Inflammatory macrophage (primary cell): ENCODE measurements at regions not wholly inside any gene's neighbourhood (a gene's known extent, or its start where the extent isn't known, plus 50 kb on each side); places are given as distances from the start of the nearest gene placed in this dataset.
"Not testable (repeated sequence)": the region's sequence is repeated elsewhere in the genome, so short reads cannot be mapped to it uniquely, and the experiment has no call there.

Source experiments
- DNase-seq, 2 donors: peaks; one replicate each; pipeline ENCODE4 v3.0.0-alpha.2; 2020 to 2022

DNA sequence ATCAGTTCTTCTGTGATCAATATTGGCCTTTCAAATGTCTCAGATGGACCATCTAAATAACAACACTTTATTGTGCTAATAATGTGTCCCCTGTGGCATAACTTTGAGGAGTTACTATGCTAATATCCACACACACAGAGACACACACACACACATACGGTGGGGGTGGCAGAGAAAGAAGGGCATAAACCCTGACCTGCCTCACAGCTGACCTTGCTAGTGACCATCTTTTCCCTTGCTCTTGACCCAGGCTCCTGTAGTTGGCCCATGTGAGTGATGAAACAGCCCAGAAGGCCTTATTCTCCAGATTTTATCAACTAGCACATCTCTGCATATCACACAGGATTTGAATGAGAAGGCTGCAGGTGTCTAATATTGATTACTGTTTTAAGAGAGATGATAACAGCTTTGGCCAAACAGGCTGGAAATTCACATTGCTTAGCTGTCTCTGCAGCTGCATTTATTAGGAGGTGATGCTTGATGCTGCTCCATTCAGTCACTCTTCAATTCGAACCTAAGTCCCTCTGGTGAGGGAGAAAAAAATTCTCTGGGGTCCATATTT is 176.4 kb downstream of the ACTR3 start:
- DNase-seq = no peak

DNA sequence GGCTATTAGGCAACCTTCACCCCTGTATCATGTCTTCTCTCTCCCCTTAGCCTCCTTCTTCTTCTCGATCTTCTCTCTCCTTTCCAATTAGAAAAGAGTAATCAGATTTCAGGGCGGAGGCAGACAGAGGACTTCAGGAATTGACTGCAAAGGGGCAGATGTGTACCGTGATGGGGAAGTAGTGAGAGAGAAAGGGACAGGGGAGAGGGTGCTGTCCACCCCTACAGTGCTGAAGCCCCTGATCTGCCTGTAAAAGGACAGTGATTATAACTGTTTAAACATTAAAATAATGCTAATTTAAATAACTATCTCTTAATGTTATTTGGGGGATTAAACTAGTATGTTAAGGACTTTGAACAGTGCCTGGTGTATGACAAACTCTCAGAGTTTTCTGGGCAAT is 178.5 kb downstream of the ACTR3 start:
- no peak for DNase-seq

DNA sequence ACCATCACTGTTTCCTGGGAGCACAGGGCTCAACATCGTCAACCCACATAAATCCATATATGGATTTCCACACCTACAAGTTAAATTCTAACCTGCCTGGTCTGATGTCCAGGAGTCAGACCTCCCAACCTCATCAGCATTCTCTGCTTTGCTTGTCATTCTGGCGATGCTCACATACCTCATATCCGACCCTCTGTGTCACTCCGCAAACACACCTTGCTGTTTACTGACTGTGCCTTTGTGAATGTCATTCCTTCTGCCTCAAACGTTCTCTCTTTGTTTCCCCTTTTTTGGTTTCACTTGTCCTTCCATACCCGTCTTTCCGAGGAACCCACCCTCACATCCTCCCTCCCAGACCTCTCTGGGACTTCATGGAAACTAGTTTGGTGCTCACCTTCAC is 187.1 kb downstream of the ACTR3 start:
- no peak for DNase-seq

DNA sequence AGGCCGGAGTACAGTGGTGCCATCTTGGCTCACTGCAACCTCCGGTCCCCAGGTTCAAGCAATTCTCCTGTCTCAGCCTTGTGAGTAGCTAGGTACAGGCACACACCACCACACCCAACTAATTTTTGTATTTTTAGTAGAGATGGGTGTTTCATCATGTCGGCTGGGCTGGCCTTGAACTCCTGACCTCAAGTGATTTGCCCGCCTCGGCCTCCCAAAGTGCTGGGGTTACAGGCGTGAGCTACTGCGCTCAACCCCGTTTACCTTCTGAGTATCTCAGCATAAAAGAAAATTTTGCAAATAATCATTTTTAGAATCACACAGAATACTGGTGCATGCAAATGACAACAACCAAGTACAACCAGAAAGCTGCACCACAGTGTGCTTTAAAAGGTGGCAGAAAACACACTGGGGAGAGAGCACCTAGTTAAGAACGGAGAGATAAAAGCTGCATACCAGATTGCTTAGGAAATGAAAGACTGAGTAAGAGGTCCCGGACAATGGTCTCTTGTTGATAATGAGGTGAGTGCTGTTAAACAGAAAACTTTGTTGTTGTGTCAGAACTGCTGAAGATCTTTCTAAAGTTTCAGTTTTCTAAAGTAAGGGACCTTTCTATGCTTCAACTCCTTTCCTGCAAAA is 189.6 kb downstream of the ACTR3 start:
- DNase-seq = no peak

DNA sequence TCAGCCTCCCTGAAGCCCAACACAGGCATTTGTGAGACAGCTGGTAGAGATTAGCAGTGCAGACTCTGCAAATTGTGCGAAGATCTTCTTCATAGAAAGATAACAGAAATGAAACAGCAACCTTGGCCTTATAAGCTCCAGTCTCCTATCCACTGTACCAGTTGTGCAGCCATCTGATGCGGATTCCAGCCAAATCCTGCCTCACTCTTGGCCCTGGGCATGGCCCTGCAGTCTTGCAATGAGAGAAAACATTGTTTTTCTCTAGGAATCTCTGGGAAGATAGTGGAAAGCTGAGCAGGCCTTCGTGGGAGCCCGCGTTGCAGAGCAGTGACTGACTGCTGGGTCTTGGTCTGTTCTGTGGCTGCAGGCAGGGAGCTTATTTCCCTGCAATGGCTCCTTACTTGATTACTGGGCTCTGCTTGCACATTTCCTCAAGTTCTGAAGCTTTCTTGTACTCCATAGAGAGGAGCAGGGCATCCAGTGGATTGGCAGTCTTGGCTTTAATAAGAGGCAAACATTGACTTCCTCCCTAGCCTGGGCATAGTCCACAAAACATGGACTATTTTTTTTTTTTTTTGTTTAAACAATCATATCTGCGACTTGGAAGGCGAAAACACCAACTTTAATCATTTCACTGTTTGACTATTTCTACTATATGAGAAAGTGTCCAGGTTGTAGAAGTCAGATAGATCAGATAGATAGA is 193.0 kb downstream of the ACTR3 start:
- DNase-seq = no peak

DNA sequence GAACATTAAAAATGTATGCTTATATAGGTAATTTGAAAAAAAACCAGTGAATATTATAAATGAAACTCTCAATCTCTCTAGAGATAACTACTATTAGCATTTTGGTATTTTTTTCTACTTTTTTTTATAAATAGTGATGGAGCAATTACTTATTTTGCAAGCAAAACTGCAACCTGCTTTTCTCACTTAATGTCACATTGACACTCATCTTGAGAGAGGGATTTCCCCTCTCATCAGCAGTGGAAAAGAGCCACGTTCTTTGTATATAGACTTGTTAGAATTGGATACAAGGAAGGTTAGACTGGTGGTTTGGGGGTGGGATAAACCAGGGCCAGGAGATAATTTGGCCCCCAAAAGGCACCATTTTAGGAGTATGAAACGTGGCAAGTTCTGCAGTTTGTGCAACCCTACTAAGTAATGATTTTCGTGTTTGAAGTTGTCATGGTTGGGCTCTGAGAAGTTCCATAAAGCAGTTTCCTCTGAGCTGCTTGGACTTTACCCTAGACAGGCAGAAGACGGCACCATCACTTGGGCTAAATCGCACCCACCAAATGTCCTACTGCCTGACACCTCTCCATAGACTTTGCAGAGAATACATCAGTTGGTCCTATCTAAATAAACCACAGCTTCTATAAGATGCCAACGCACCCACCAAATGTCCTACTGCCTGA is 194.0 kb downstream of the ACTR3 start:
- DNase-seq = no peak

DNA sequence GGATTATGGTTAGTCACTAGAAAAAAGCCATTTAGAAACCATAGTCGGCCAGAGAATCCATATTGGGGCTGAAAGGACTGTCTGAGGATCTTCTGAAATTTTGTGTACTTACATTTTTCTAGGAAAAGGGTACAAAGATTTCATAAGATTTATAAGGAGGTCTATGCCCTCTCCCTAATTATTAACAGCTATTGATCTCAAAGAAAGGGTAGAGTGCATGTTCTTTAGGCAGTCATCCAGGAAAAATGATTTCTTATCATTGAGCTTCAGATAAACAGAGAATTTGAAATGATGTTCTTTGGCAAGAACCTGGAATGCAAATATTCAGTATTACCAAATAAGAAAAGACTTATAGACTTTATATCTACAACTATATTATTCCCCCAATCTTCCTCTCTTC is 195.3 kb downstream of the ACTR3 start:
- DNase-seq = no peak

DNA sequence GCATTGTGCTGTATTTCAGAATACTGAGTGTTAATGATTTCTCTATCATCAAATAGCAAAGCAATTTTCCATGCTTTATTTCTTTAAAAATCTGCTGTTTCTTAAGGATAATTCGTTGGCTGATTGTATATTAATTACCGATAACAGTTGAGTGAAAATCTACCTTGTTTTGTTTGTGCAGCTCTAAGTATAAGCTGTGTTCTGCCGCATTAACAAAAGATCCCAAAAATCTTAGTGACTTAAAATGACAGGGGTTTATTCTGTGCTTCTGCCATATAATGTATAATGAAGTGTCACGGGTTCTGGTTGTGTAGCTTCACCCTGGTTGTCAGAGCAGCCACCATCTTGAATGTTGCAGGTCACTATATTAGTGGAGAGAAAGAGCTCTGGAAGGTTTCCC is 196.1 kb downstream of the ACTR3 start:
- DNase-seq = no peak

DNA sequence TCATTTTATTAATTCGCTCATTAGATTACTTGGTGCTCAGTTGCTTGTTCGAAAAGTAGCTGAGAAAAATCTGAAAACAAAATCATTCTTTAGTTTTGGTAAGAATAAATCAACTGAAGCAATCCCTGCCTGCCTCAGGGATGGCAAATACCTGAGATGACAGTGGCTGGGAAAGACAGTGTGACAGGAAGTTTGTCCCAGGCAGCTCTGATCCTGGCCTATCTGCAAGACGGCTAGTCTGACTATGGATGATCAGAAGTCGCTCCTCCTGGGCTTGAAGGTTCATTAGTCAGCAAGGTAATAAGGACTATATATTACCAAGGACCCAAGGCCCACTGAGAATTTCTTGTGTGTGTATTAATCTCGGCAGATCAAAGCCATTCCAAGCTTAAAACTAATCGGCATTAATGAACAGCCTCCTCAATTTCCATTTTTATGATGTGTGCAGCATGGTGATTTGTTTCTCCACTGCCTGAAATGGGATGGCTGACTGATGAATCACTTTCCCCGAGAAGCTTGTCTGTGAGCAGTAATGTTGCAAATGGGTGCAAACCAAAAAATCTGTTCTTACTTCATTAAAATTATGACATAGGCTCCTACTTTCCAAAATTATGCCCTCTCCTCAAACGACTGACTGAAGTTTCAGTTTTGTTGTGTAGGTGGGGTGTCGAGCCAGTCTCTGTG is 199.9 kb downstream of the ACTR3 start:
- DNase-seq = no peak

DNA sequence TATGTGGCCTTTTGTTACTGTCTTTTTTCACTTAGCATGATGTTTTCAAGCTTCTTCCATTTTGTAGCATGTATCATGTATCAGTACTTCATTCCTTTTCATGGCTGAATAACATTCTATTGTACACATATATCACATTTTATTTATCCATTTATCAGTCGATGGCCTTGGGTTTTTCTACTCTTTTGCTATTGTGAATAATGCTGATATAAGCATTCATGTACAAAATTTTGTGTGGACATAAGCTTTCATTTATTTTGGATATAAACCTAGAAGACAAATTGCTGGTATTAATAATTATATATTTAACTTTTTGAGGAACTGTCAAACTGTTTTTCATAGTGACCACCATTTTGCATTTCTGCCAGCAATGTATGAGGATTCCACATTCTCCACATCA is 201.1 kb downstream of the ACTR3 start:
- DNase-seq = no peak

DNA sequence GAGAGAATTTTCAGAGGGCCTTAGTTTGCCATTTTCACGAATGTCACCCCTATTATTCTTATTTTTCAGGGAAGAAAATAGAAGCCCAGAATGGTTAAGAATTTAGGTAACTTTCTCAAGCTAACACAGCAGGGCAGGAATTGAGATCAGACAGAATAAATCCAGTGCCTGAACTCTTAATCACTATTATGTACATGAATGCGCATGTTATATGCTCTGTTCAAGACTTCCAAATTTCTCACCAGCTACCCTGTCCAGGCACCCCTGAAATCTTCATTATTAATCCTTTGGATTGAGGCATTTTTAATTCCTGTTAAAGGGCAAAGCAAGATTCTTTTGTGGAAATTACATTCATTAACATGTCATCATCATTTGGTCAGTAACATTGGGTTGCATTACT is 218.4 kb downstream of the ACTR3 start:
- DNase-seq = no peak

DNA sequence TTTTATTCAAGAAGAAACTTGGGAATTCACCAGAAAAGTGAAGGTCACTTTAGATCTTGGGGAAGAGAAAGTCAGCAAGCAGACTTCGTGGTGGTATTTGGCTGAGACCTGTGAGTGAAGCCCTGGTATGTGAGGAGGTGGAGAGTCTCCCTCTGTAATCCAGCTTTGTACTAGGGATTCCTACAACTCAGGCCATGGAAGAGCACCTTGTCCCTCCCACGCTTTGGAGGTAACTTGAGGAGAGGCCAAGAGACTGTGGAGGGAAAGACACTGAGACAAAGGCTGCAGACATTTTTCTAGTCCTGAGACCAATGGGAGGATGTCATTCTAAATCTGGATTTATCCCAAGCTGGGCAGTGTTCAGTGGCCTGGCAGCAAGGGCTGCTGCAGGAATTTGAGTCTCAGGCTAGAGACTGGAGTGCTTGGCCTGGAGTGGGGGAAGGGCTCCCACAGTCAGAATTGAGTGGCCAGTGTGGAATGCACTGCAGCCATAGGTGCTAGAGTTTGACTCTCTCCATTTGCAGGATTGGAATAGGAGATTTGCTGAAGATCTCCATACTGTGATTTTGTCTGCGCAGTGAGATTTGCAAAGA is 219.0 kb downstream of the ACTR3 start:
- DNase-seq = no peak

DNA sequence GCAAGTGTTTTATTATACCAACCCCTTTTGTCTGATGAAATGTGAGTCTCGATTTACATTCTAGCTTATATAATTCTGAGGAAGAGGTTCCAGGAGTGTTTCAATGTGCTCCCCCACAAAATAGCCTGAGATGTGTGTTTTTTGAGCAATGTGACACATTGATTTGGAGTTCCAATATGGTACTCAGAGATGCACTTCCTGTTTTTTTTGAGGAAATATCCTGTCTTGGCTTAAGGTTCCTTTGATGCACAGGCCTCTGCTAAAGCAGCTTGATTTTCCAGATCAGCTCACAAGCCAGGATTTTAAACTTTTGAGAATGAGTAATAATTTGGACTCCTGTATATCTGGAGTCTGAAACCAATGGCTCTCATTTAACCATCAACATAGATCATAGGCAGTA is 221.4 kb downstream of the ACTR3 start:
- no peak for DNase-seq

DNA sequence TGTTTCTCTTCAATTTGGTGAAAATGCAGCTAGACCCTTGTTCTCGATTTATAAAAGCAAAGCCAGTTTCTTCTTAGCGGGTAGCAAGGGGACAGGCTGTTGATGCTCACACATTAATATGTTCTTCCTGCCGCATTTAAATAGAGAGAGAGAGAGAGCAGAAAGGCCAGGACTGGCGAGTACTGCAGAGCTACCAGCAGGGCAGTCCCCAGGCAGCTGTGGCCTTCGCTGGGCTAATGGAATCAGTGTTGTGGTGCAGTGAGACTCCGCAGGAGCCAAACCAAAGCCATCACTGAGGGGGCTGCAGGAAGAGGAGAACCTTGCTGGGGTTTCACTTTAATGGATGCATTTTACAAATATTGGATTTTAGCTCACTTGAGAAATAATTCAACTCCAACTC is 223.6 kb downstream of the ACTR3 start:
- DNase-seq = no peak

DNA sequence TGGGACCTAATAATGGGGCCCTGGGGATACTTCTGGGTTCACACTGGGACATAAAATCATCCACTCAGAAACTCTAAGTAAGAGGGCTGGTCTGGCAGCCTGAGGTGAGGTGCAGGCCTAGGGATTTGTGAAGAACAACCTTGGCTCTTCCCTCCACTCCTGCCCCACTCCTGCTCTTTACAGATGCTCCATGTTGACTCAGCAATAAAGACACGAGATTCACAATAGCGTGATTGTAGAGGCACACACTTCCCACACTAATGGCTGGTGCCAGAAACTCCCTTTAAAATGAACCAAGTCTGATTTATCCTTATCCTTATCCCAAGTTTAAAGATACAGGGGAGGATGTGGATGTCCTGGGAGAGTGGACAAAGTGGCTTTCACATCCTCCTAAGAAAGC is 228.2 kb downstream of the ACTR3 start:
- DNase-seq = no peak

DNA sequence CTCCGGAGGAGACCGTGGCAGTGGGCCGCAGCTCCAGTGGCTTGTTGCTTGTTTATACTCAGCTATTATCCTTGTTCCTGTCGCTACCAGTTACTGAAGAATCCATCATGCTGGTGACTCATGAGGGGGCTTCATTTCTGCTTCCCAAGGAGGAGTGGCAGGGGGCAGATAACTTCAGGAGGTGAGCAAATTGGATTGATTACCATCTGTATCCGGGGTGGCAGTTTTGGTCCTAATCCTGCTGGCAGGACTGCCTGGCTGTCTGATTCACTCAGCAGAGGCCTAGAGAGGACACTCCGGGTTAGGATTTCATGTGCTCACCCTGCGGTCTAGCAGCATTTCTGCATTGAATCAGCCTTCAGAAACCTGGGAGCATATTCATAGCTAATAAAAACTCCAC is 230.0 kb downstream of the ACTR3 start:
- DNase-seq = no peak

DNA sequence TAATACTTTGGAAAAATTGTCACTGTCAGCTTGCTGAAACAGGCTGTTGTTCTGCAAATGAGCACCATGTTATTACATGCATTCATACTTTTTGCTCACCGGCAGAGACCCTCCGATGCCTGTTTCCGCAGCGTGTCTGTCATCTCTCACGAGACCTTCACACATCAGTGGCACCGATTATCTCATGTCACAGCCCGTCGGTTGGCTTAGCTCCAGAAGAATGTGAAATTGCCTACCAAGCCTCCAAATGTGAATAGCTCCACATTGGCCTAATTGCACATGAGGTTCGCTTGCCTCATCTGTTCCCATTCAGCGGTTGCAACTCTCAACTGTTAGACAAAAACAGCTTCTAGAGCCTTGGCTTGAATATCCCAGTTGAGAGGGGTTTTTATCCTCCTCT is 233.0 kb downstream of the ACTR3 start:
- DNase-seq = no peak

DNA sequence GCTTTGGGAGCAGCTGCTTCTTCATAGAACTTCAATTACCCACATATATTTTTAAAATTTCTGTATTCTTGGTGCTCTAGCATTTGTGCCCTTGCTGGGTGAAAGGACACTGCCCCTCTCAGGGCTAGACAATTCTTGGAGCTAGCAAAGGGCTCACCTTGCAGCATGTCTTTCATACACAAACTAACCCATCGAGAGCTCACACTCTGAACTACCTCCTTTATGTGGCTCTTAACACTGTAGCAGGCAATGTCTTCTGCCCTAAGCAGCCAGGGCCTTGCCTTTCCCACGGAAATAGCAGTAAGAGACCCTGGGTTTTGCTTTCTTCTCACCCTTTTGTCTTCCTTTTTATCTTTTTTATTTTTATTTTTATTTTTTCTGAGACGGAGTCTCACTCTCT is 234.0 kb downstream of the ACTR3 start:
- DNase-seq = no peak

DNA sequence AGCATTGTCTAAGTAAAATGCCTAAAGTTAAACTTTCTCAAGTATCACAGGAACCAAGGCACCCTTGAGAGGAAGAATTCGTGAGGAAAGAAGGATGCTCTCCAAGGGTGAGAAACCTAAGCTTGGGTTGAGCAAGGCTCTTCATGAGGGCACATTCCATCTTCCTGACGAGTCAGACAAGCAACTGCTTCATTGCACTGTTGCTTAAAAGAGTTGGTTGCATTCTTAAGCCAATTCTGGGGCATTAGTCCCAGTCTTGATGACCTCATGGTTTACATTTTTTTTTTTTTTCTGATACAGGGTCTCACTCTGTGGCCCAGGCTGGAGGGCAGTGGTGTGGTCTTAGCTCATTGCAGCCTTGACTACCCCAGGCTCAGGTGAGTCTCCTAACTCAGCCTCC is 237.5 kb downstream of the ACTR3 start:
- DNase-seq = no peak

DNA sequence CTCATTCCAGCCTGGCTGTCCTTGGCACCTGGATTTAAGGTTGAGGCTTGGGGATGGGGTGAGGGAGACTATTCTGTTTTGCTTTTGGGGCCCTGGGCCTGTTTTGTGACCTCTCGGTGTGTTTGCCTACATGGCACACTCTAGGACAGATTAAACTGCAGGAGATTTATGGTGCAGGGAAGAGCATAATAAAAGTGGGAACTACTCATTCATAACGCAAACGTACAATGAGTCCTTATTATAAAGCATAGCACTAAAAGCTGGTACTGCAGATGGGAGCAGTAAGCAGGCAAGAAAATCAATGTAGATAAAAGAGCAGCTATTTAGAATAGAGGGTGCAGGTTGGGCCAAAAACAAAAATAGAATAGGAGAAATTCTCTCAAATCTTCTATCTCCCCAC is 238.4 kb downstream of the ACTR3 start:
- DNase-seq = no peak

DNA sequence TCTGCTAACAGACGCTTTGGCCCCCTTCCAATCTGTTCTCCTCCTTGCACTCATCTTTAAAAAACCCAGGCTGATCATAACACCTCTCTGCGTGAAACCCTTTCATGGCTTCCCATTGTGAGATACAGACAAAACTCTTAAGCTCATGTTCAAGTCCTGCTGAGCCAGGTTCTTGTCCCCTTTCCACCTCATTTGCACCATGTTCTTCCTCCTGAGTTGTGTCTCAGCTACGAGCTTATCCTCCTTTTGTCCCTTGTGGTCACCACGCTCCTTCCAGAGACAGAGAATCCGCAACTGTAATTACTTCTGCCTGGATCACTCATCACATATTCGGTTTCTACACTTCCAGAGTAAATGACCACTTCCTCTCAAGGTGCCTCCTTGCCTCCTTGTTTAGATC is 238.8 kb downstream of the ACTR3 start:
- DNase-seq = no peak

DNA sequence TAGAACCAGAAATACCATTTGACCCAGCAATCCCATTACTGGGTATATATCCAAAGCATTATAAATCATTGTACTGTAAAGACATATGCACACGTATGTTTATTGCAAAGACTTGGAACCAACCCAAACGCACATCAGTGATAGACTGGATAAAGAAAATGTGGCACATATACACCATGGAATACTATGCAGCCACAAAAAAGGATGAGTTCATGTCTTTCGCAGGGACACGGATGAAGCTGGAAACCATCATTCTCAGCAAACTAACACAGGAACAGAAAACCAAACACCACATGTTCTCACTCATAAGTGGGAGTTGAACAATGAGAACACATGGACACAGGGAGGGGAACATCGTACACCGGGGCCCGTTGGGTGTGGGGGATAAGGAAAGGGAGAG is 242.2 kb downstream of the ACTR3 start:
- DNase-seq = not testable (repeated sequence)

DNA sequence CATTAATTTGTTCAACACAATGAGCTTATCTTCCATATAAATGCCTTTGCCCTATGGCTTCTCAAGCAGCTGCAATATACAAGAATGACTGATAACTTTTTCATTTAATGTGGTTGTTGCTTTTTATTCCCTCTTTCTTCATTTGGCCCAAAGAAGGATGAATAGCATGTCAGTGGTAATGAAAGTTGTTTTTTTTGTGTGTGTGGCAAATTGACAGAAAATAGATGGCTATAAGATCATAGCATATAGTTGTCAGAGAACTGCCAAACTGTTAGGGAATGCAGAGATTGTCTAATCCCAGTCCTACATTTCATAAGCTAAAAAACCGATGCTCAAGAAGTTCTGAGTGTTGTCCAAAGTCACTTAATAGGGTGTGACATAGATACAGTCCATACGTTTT is 244.3 kb downstream of the ACTR3 start:
- no peak for DNase-seq
